Right atrium auricular region (tissue), 2 donors: ENCODE measurements at regions not wholly inside any gene's neighbourhood (a gene's known extent, or its start where the extent isn't known, plus 50 kb on each side); places are given as distances from the start of the nearest gene placed in this dataset.
"Not testable (repeated sequence)": the region's sequence is repeated elsewhere in the genome, so short reads cannot be mapped to it uniquely, and the experiment has no call there.

ENCODE experiments used
- DNase-seq: peaks from one replicate; pipeline ENCODE4 v3.0.0-alpha.2; 2019; ENCODE audit warnings: low spot score
- H3K27ac ChIP-seq, 2 donors: fragments of 200-600 bp; sonication (generic); 1 replicate in 1 of 2; 2 replicates in 1 of 2; pipeline ENCODE4 v1.5.1; 2016 to 2019
- H3K27me3 ChIP-seq, 2 donors: fragments of 200-600 bp; sonication (generic); one replicate each; pipeline versions ENCODE4 v1.5.1 to v1.6.0; 2017 to 2019
- H3K36me3 ChIP-seq: fragments of 200-600 bp; sonication (generic); one replicate; pipeline ENCODE4 v1.5.1; 2016
- H3K4me1 ChIP-seq, 2 donors: fragments of 200-600 bp; sonication (generic); one replicate each; pipeline versions ENCODE4 v1.5.1 to v1.6.0; 2017 to 2019
- H3K4me3 ChIP-seq, 2 donors: fragments of 200-600 bp; sonication (generic); 1 replicate in 1 of 2; 2 replicates in 1 of 2; pipeline ENCODE4 v1.5.1; 2017 to 2019; ENCODE audit warnings: mild to moderate bottlenecking in 1 of 2, moderate library complexity in 1 of 2
- H3K9me3 ChIP-seq, 2 donors: fragments of 200-600 bp; sonication (generic); one replicate each; pipeline ENCODE4 v1.5.1; 2019
- CTCF ChIP-seq, 2 donors: fragments of 200-600 bp; sonication (generic); IDR thresholded peaks; one replicate each; pipeline ENCODE4 v1.5.1; 2019; ENCODE audit warnings: antibody characterized with exemption in 2 of 2

- DNase-seq = no peak
- TF ChIP-seq CTCF (IDR thresholded peaks at IDR 0.05) = no peak
- H3K27ac ChIP-seq = no peak overlapping the region
- no peaks in the 10 kb centered on the region for H3K36me3 ChIP-seq
- H3K4me1 ChIP-seq = no peaks in the 10 kb centered on the region
- peaks cover 0 to 6% of the 10 kb centered on the region in 2 donors for H3K9me3 ChIP-seq
- no peaks in the 10 kb centered on the region for H3K27me3 ChIP-seq
- no peak overlapping the region for H3K4me3 ChIP-seq
Observed at GRCh38 chr1:189752461-189752995, 725.1 kb downstream of the BRINP3 start.

GRCh38 chr1:189755100-189755499 lies 722.6 kb downstream of the BRINP3 start:
- H3K36me3 ChIP-seq, H3K9me3 ChIP-seq, DNase-seq, H3K4me1 ChIP-seq, H3K27ac ChIP-seq, H3K27me3 ChIP-seq, H3K4me3 ChIP-seq: not testable (repeated sequence)

DNA sequence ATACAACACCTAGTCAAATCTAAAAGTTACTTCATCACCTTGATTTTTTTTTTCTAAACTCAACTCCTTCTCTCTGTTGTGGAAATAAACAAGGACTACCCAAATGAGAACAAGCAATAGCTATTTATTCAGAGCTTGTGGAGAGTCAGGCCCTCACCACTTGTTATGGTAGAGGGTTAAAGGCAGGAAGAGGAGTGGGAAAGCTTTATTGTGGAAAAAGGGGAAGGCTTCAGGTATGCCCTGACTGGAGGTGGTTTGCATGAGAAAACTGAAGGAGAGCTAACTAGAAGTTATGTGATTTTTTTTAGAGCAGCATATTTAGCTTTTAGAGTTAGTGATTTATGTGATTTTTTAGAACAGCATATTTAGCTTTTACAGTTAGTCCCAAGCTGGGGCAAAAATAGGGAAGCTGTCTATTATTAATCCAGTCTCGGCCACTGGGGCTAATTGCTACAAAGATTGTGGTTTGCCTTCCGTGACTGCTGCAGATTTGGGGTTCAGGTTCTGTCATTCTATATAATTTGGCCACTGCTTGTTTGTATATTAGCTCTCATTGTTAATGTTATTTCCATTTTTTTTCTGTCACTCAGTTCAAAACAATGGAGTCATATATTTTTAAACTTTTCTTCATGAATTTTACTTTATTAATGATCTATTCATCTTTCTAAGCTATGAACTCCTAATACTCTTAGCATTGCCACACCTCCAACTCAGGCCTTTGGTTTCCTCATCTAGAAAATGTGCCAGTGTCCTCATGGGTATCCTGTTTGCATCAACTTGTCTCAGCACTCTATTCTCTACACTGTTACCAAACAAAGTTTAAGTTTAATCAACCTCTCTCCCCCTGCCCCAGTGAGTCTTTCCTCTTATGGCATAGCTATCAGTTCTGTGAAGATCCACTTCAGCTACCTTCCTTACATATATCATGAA lies 713.0 kb downstream of the BRINP3 start:
- Histone ChIP-seq H3K4me3 (no peak overlapping the region), H3K36me3 (no peaks in the 10 kb centered on the region), H3K4me1 (no peaks in the 10 kb centered on the region), H3K27me3 (no peaks in the 10 kb centered on the region), H3K27ac (no peak overlapping the region), H3K9me3 (no peaks in the 10 kb centered on the region)
- no peak for TF ChIP-seq CTCF (IDR thresholded peaks at IDR 0.05)
- no peak for DNase-seq

- H3K9me3 ChIP-seq = no peaks in the 10 kb centered on the region
- H3K36me3 ChIP-seq = no peaks in the 10 kb centered on the region
- H3K27ac ChIP-seq = no peak overlapping the region
- TF ChIP-seq CTCF (IDR thresholded peaks at IDR 0.05) = no peak
- H3K27me3 ChIP-seq = no peaks in the 10 kb centered on the region
- H3K4me3 ChIP-seq = no peak overlapping the region
- no peak for DNase-seq
- H3K4me1 ChIP-seq = no peaks in the 10 kb centered on the region
Observed at GRCh38 chr1:189769448-189769847, 708.2 kb downstream of the BRINP3 start.

DNA sequence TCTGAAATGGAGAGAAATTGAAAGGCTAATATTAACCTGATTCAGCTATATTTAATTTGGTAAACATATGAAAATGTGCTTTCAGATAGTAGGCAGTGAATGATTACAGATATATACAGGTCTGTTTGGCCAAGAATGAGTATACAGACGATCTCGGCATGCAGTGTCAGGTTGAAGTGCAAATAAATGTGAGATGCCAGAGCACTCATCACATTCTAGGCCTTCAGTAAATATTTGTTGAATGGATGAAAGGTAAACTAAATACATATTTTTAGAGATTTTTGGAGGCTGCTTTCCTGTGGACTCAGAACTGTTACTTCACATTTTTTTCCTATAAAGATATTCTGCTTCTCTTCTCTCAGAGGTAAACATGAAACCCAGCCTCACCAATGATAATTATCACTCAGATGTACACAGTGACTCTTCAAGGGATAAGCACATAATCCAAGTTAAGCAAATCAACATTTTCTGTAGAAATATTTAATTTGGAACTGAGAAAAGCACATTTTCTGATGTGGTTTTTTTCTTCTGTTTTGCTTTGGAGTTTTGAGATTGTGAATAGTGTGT lies 702.9 kb downstream of the BRINP3 start:
- TF ChIP-seq CTCF (IDR thresholded peaks at IDR 0.05) = no peak
- DNase-seq = no peak
- no peak overlapping the region for H3K4me3 ChIP-seq

DNA sequence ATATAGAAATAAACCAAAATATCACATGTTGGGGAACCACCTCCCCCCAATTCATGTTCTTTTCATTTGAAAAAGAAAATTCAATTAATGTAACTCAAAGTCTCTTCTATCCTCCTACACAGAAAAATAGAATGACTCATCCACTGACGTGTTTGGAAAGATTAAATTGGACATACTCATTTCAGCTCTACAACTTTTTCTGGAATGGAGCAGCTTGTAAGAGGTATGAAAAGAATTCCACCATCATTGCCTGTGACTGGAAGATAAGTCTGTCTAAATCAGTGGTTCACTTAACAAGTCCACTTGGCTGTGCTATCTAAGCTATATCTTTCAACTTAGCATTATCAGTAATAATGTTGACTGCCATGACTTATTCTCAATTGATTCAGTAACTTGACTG lies 702.3 kb downstream of the BRINP3 start:
- Histone ChIP-seq H3K27ac (no peak overlapping the region), H3K4me1 (no peaks in the 10 kb centered on the region), H3K4me3 (no peak overlapping the region), H3K9me3 (no peaks in the 10 kb centered on the region), H3K36me3 (no peaks in the 10 kb centered on the region), H3K27me3 (no peaks in the 10 kb centered on the region)
- TF ChIP-seq CTCF (IDR thresholded peaks at IDR 0.05) = no peak
- no peak for DNase-seq

More for the DNA sequence above, 702.9 kb downstream of the BRINP3 start:
- Histone ChIP-seq H3K27ac (no peak overlapping the region), H3K4me1 (no peaks in the 10 kb centered on the region), H3K27me3 (no peaks in the 10 kb centered on the region), H3K9me3 (no peaks in the 10 kb centered on the region), H3K36me3 (no peaks in the 10 kb centered on the region)
